CD14-positive monocyte (primary cell): ENCODE measurements at regions not wholly inside any gene's neighbourhood (a gene's known extent, or its start where the extent isn't known, plus 50 kb on each side); places are given as distances from the start of the nearest gene placed in this dataset.

ENCODE experiments used
- DNase-seq, 3 donors: peaks; one replicate each; pipeline ENCODE4 v3.0.0-alpha.2; 2011 to 2022
- H2AFZ ChIP-seq: 2 replicates; pipeline ENCODE4 v1.6.0; 2012; ENCODE audit warnings: mild to moderate bottlenecking, low read depth, low read length, inconsistent platforms; ENCODE audit not compliant: insufficient read depth, poor library complexity, severe bottlenecking
- H3K27ac ChIP-seq, 2 donors: 1 replicate in 1 of 2; 2 replicates in 1 of 2; pipeline ENCODE4 v1.5.1; 2012 to 2013; ENCODE audit warnings: low read length in 2 of 2, control low read depth in 1 of 2, inconsistent platforms in 1 of 2, low read depth in 1 of 2, mild to moderate bottlenecking in 1 of 2
- H3K27me3 ChIP-seq, 2 donors: one replicate each; pipeline versions ENCODE4 v1.6.0 to v1.6.1; 2011 to 2013; ENCODE audit warnings: low read length in 2 of 2; ENCODE audit not compliant: control insufficient read depth in 2 of 2, insufficient read depth in 2 of 2
- H3K36me3 ChIP-seq, 2 donors: replicated peaks in 1 of 2; 1 replicate in 1 of 2; 2 replicates in 1 of 2; pipeline versions ENCODE4 v1.5.1 to v1.6.1; 2012 to 2013; ENCODE audit warnings: low read length in 2 of 2, control low read depth in 1 of 2, inconsistent platforms in 1 of 2, mild to moderate bottlenecking in 1 of 2; ENCODE audit not compliant: insufficient read depth in 2 of 2, control insufficient read depth in 1 of 2
- H3K4me1 ChIP-seq, 2 donors: 1 replicate in 1 of 2; 2 replicates in 1 of 2; pipeline versions ENCODE4 v1.5.1 to v1.6.1; 2012 to 2013; ENCODE audit warnings: low read length in 2 of 2, control low read depth in 1 of 2, inconsistent platforms in 1 of 2, mild to moderate bottlenecking in 1 of 2, moderate library complexity in 1 of 2; ENCODE audit not compliant: insufficient read depth in 2 of 2, control insufficient read depth in 1 of 2
- H3K4me2 ChIP-seq: replicated peaks from 2 replicates; pipeline ENCODE3; 2012; ENCODE audit warnings: low read length, moderate library complexity, mild to moderate bottlenecking; ENCODE audit not compliant: poor library complexity, severe bottlenecking; ENCODE audit errors: extremely low read depth
- H3K4me3 ChIP-seq, 3 experiments: fragments of 200-600 bp in 1 of 3; sonication (generic) in 1 of 3; replicated peaks in 1 of 3; 1 replicate in 2 of 3; 2 replicates in 1 of 3; pipeline ENCODE4 v1.5.1; 2011 to 2013; ENCODE audit warnings: low read length in 3 of 3, mild to moderate bottlenecking in 3 of 3, control low read depth in 2 of 3, low read depth in 2 of 3, inconsistent platforms in 1 of 3, moderate library complexity in 1 of 3
- H3K79me2 ChIP-seq: 2 replicates; pipeline ENCODE4 v1.6.0; 2012; ENCODE audit warnings: mild to moderate bottlenecking, control low read depth, inconsistent platforms, low read length, moderate library complexity; ENCODE audit not compliant: insufficient read depth
- H3K9ac ChIP-seq: 2 replicates; pipeline ENCODE4 v1.6.0; 2017; ENCODE audit warnings: low read length, mild to moderate bottlenecking; ENCODE audit not compliant: insufficient read depth, poor library complexity, severe bottlenecking
- H3K9me3 ChIP-seq, 2 donors: replicated peaks in 1 of 2; 1 replicate in 1 of 2; 2 replicates in 1 of 2; pipeline versions ENCODE4 v1.5.1 to v1.6.1; 2012 to 2013; ENCODE audit warnings: low read length in 2 of 2, control low read depth in 1 of 2; ENCODE audit not compliant: control insufficient read depth in 1 of 2, insufficient read depth in 1 of 2
- H4K20me1 ChIP-seq: 2 replicates; pipeline ENCODE4 v1.6.0; 2012; ENCODE audit warnings: mild to moderate bottlenecking, low read length, control low read depth, moderate library complexity; ENCODE audit not compliant: insufficient read depth
- H3K27ac Mint-ChIP-seq, 7 donors: one replicate each; pipeline ENCODE4 v1.8.0; 2020; ENCODE audit warnings: mild to moderate bottlenecking in 7 of 7, mixed read lengths in 7 of 7, moderate library complexity in 6 of 7, inconsistent platforms in 2 of 7
- H3K27me3 Mint-ChIP-seq, 3 donors: one replicate each; pipeline ENCODE4 v1.8.0; 2021 to 2022; ENCODE audit warnings: low read depth in 3 of 3, mild to moderate bottlenecking in 3 of 3, mixed read lengths in 3 of 3, moderate library complexity in 3 of 3, inconsistent platforms in 1 of 3
- H3K36me3 Mint-ChIP-seq, 2 donors: one replicate each; pipeline ENCODE4 v1.8.0; 2020; ENCODE audit warnings: mixed read lengths in 2 of 2, inconsistent platforms in 1 of 2, mild to moderate bottlenecking in 1 of 2
- H3K4me1 Mint-ChIP-seq: one replicate; pipeline ENCODE4 v1.8.0; 2020; ENCODE audit warnings: mild to moderate bottlenecking, mixed read lengths
- H3K4me3 Mint-ChIP-seq, 2 donors: one replicate each; pipeline ENCODE4 v1.8.0; 2020; ENCODE audit warnings: mild to moderate bottlenecking in 2 of 2, mixed read lengths in 2 of 2, moderate library complexity in 1 of 2
- H3K9me3 Mint-ChIP-seq, 7 donors: one replicate each; pipeline ENCODE4 v1.8.0; 2020 to 2022; ENCODE audit warnings: mixed read lengths in 7 of 7, mild to moderate bottlenecking in 6 of 7, moderate library complexity in 6 of 7, inconsistent platforms in 2 of 7
- WGBS: methylation state at CpG from one replicate; pipeline ENCODE4 v1.1.5; 2013; ENCODE audit warnings: missing lambda C conversion rate; ENCODE audit not compliant: insufficient coverage; 5-methylcytosine and 5-hydroxymethylcytosine counted together
- intact Hi-C, 2 donors: fragments of 100-400 bp; cut with micrococcal nuclease; formaldehyde crosslinking; loops; one replicate each; pipeline versions ENCODE4 v1.15.0 to v1.15.1; 2023
- TF ChIP-seq, protein P1 (sequence below): fragments of 200-600 bp; IDR thresholded peaks from one replicate; pipeline ENCODE4 v1.8.0; 2022; ENCODE audit warnings: antibody characterized with exemption, mild to moderate bottlenecking

GRCh38 chr14:87094913-87095312 is 898.1 kb downstream of the GALC start:
- Histone ChIP-seq H3K4me1 (no peaks in the 10 kb centered on the region), H3K36me3 (no peaks in the 10 kb centered on the region), H3K27me3 (no peaks in the 10 kb centered on the region), H2AFZ (no peak overlapping the region), H3K4me3 (no peak overlapping the region), H4K20me1 (no peaks in the 10 kb centered on the region), H3K9me3 (peaks cover 4 to 7% of the 10 kb centered on the region in 2 donors), H3K79me2 (no peaks in the 10 kb centered on the region), H3K27ac (no peak overlapping the region), H3K9ac (no peak overlapping the region), H3K4me2 (no peak overlapping the region)
- no peaks in the 10 kb centered on the region for H3K4me1 Mint-ChIP-seq
- TF ChIP-seq, protein P1, sequence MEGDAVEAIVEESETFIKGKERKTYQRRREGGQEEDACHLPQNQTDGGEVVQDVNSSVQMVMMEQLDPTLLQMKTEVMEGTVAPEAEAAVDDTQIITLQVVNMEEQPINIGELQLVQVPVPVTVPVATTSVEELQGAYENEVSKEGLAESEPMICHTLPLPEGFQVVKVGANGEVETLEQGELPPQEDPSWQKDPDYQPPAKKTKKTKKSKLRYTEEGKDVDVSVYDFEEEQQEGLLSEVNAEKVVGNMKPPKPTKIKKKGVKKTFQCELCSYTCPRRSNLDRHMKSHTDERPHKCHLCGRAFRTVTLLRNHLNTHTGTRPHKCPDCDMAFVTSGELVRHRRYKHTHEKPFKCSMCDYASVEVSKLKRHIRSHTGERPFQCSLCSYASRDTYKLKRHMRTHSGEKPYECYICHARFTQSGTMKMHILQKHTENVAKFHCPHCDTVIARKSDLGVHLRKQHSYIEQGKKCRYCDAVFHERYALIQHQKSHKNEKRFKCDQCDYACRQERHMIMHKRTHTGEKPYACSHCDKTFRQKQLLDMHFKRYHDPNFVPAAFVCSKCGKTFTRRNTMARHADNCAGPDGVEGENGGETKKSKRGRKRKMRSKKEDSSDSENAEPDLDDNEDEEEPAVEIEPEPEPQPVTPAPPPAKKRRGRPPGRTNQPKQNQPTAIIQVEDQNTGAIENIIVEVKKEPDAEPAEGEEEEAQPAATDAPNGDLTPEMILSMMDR, result no peak
- H3K4me3 Mint-ChIP-seq, result no peak overlapping the region
- peaks cover 0 to 5% (median 3%) of the 10 kb centered on the region in 7 donors for H3K9me3 Mint-ChIP-seq
- no peak for DNase-seq
- no peaks in the 10 kb centered on the region for H3K36me3 Mint-ChIP-seq
- intact Hi-C loops, result no loop called here
- no peaks in the 10 kb centered on the region for H3K27me3 Mint-ChIP-seq
- WGBS, result 91% methylated on average over 1 of the region's 2 CpGs
- H3K27ac Mint-ChIP-seq, result no peak overlapping the region

DNA sequence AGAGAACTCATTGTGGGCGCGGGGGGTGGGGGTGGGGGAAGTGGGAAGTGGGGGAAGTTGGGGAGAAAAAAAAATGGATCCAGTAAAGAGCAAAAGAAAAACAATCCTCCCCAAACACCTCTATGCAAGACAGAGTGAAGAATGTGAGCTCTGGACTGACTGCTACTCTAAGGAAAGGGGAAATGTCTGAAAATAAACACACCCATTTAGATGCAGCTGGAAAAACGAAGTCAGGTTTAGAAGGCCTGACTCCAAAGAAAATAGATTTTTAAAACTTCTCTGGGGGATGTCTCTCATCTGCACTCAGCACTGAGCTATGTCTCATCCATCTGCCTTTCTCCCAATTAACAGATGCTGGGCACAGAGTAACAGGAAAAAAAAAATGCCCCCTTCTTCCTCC is 904.4 kb downstream of the GALC start:
- Histone ChIP-seq H3K27me3 (no peaks in the 10 kb centered on the region), H3K4me2 (no peak overlapping the region), H3K27ac (no peak overlapping the region), H4K20me1 (no peaks in the 10 kb centered on the region), H3K36me3 (no peaks in the 10 kb centered on the region), H2AFZ (no peak overlapping the region), H3K79me2 (no peaks in the 10 kb centered on the region), H3K9me3 (peaks cover 5 to 9% of the 10 kb centered on the region in 2 donors), H3K4me3 (no peak overlapping the region), H3K4me1 (no peaks in the 10 kb centered on the region), H3K9ac (no peak overlapping the region)
- Mint-ChIP-seq H3K4me1 (no peaks in the 10 kb centered on the region), H3K4me3 (no peak overlapping the region), H3K9me3 (peaks cover 2 to 13% (median 4%) of the 10 kb centered on the region in 7 donors), H3K27me3 (no peaks in the 10 kb centered on the region), H3K36me3 (no peaks in the 10 kb centered on the region), H3K27ac (no peak overlapping the region)
- TF ChIP-seq, protein P1, result no peak
- WGBS, result no CpG with 5 or more reads among the region's 3 CpGs
- intact Hi-C loops, result no loop called here
- DNase-seq, result no peak
